ENCODE measurements at regions not wholly inside any gene's neighbourhood (a gene's known extent, or its start where the extent isn't known, plus 50 kb on each side); places are given as distances from the start of the nearest gene placed in this dataset.

- DNase-seq: no peak
Measured at GRCh38 chr13:22422712-22423111, 751.8 kb downstream of the FGF9 start.

- DNase-seq: no peak
Measured at GRCh38 chr13:22423261-22423660, 752.4 kb downstream of the FGF9 start.

- DNase-seq: no peak
Measured at GRCh38 chr13:22425087-22425486, 754.2 kb downstream of the FGF9 start.

GRCh38 chr13:22427066-22427465, 753.7 kb upstream of the SGCG start:
- DNase-seq: no peak

- DNase-seq: no peak
Measured at GRCh38 chr13:22427783-22428182, 753.0 kb upstream of the SGCG start.

GRCh38 chr13:22428188-22428828, 752.5 kb upstream of the SGCG start:
- peak; percentile 72 to 78 for DNase-seq

- no peak for DNase-seq
Measured at GRCh38 chr13:22432690-22433089, 748.1 kb upstream of the SGCG start.

GRCh38 chr13:22447132-22447886, 733.5 kb upstream of the SGCG start:
- no peak for DNase-seq

- DNase-seq: no peak
Measured at GRCh38 chr13:22449251-22449650, 731.5 kb upstream of the SGCG start.

- DNase-seq: peak; percentile 26 to 37
Measured at GRCh38 chr13:22451327-22451741, 729.4 kb upstream of the SGCG start.

- no peak for DNase-seq
Measured at GRCh38 chr13:22454586-22454985, 726.2 kb upstream of the SGCG start.

- DNase-seq: no peak
Measured at GRCh38 chr13:22455036-22455435, 725.7 kb upstream of the SGCG start.

- peak; percentile 15 to 20 for DNase-seq
Measured at GRCh38 chr13:22461854-22462490, 718.8 kb upstream of the SGCG start.

- DNase-seq: no peak
Measured at GRCh38 chr13:22463089-22463488, 717.7 kb upstream of the SGCG start.

- DNase-seq: peak in 1 of 2 donors; percentile 20
Measured at GRCh38 chr13:22468045-22468444, 712.7 kb upstream of the SGCG start.

- no peak for DNase-seq
Measured at GRCh38 chr13:22468824-22469223, 712.0 kb upstream of the SGCG start.

GRCh38 chr13:22469452-22469851, 711.3 kb upstream of the SGCG start:
- no peak for DNase-seq

GRCh38 chr13:22470075-22470474, 710.7 kb upstream of the SGCG start:
- DNase-seq: no peak

GRCh38 chr13:22482496-22483000, 698.2 kb upstream of the SGCG start:
- DNase-seq: no peak

- DNase-seq: no peak
Measured at GRCh38 chr13:22483276-22483675, 697.5 kb upstream of the SGCG start.

- DNase-seq: no peak
Measured at GRCh38 chr13:22486490-22486889, 694.3 kb upstream of the SGCG start.

GRCh38 chr13:22487932-22488331, 692.8 kb upstream of the SGCG start:
- DNase-seq: no peak

- DNase-seq: no peak
Measured at GRCh38 chr13:22489771-22490170, 691.0 kb upstream of the SGCG start.

Measured in right lung (tissue), 2 donors.